ENCODE measurements at regions not wholly inside any gene's neighbourhood (a gene's known extent, or its start where the extent isn't known, plus 50 kb on each side); places are given as distances from the start of the nearest gene placed in this dataset.

- no peak for DNase-seq
These were observed 347.3 kb upstream of the CDH7 start for GRCh38 chr18:65403534-65403933.

- DNase-seq = no peak
These were observed 351.7 kb upstream of the CDH7 start for GRCh38 chr18:65399091-65399490.

GRCh38 chr18:65398347-65399075 lies 352.3 kb upstream of the CDH7 start:
- DNase-seq = no peak

- peak; percentile 49 to 80 for DNase-seq
These were observed 369.8 kb upstream of the CDH7 start for GRCh38 chr18:65380986-65381385.

GRCh38 chr18:65380571-65380970 lies 370.2 kb upstream of the CDH7 start:
- DNase-seq = no peak

- no peak for DNase-seq
These were observed 377.9 kb upstream of the CDH7 start for GRCh38 chr18:65372904-65373303.

GRCh38 chr18:65365245-65365980 lies 385.4 kb upstream of the CDH7 start:
- no peak for DNase-seq

GRCh38 chr18:65363911-65364632 lies 386.7 kb upstream of the CDH7 start:
- DNase-seq = no peak

GRCh38 chr18:65363011-65363410 lies 387.8 kb upstream of the CDH7 start:
- no peak for DNase-seq

- no peak for DNase-seq
These were observed 391.3 kb upstream of the CDH7 start for GRCh38 chr18:65359479-65359878.

- DNase-seq = no peak
These were observed 392.5 kb upstream of the CDH7 start for GRCh38 chr18:65358306-65358705.

GRCh38 chr18:65352186-65352585 lies 398.6 kb upstream of the CDH7 start:
- DNase-seq = peak; percentile 76 to 90

- DNase-seq = no peak
These were observed 401.2 kb upstream of the CDH7 start for GRCh38 chr18:65349635-65350034.

GRCh38 chr18:65347446-65347845 lies 403.4 kb upstream of the CDH7 start:
- peak; percentile 33 to 59 for DNase-seq

- DNase-seq = peak in 1 of 2 experiments; percentile 10
These were observed 404.7 kb upstream of the CDH7 start for GRCh38 chr18:65346086-65346485.

GRCh38 chr18:65343571-65343970 lies 407.2 kb upstream of the CDH7 start:
- no peak for DNase-seq

GRCh38 chr18:65336411-65336810 lies 414.4 kb upstream of the CDH7 start:
- no peak for DNase-seq

- DNase-seq = no peak
These were observed 421.8 kb upstream of the CDH7 start for GRCh38 chr18:65329010-65329409.

GRCh38 chr18:65326805-65327204 lies 424.0 kb upstream of the CDH7 start:
- no peak for DNase-seq

GRCh38 chr18:65322895-65323294 lies 427.9 kb upstream of the CDH7 start:
- DNase-seq = no peak

- DNase-seq = no peak
These were observed 452.4 kb upstream of the CDH7 start for GRCh38 chr18:65298422-65298821.

GRCh38 chr18:65288908-65289307 lies 461.9 kb upstream of the CDH7 start:
- DNase-seq = no peak

- DNase-seq = no peak
These were observed 463.2 kb upstream of the CDH7 start for GRCh38 chr18:65287652-65288051.

GRCh38 chr18:65282096-65282495 lies 468.7 kb upstream of the CDH7 start:
- DNase-seq = no peak
